Activated B cell treated with CpG ODN at 0.5 μM for 24 hours (primary cell): ENCODE measurements at regions not wholly inside any gene's neighbourhood (a gene's known extent, or its start where the extent isn't known, plus 50 kb on each side); places are given as distances from the start of the nearest gene placed in this dataset.

ENCODE experiments used
- ATAC-seq: fragments of 200-7000 bp; cut with Tn5 transposase; one replicate; pipeline ENCODE4 v1.10.0; 2021; ENCODE audit warnings: low read depth, mild to moderate bottlenecking, moderate library complexity
- CTCF ChIA-PET: fragments of 350-600 bp; sonication (Branson Sonifier 250); formaldehyde crosslinking; loops from one replicate; lab custom pipeline; 2021; ENCODE audit warnings: antibody characterized with exemption; lab: Charles Lee
- POLR2A ChIA-PET: fragments of 350-600 bp; sonication (Branson Sonifier 250); formaldehyde crosslinking; loops from one replicate; lab custom pipeline; 2021; ENCODE audit warnings: antibody characterized with exemption; lab: Charles Lee
- DNase-seq: peaks from one replicate; pipeline ENCODE4 v3.0.0; 2022
- H3K27ac Mint-ChIP-seq: one replicate; pipeline ENCODE4 v1.8.0; 2020; ENCODE audit warnings: mixed read lengths
- H3K27me3 Mint-ChIP-seq: one replicate; pipeline ENCODE4 v1.8.0; 2021; ENCODE audit warnings: mixed read lengths
- H3K36me3 Mint-ChIP-seq: one replicate; pipeline ENCODE4 v1.8.0; 2021; ENCODE audit warnings: low read depth, mixed read lengths
- H3K4me1 Mint-ChIP-seq: one replicate; pipeline ENCODE4 v1.8.0; 2021; ENCODE audit warnings: mixed read lengths
- H3K4me3 Mint-ChIP-seq: one replicate; pipeline ENCODE4 v1.8.0; 2020; ENCODE audit warnings: mild to moderate bottlenecking, mixed read lengths
- H3K9me3 Mint-ChIP-seq: one replicate; pipeline ENCODE4 v1.8.0; 2020; ENCODE audit warnings: mixed read lengths
- CTCF ChIP-seq: fragments of 200-600 bp; IDR thresholded peaks from one replicate; pipeline ENCODE4 v1.8.0; 2022; ENCODE audit warnings: antibody characterized with exemption, mild to moderate bottlenecking
- intact Hi-C: fragments of 100-400 bp; cut with micrococcal nuclease; formaldehyde crosslinking; loops from one replicate; pipeline ENCODE4 v1.15.1; 2024

- ATAC-seq (no peak), DNase-seq (no peak)
- no peak for TF ChIP-seq CTCF
- ChIA-PET CTCF (no interaction called here), POLR2A (no interaction called here)
- no peaks in the 10 kb centered on the region for H3K36me3 Mint-ChIP-seq
- H3K4me3 Mint-ChIP-seq, result no peak overlapping the region
- H3K27me3 Mint-ChIP-seq, result no peaks in the 10 kb centered on the region
- H3K4me1 Mint-ChIP-seq, result no peaks in the 10 kb centered on the region
- peaks cover 2% of the 10 kb centered on the region for H3K9me3 Mint-ChIP-seq
- no peak overlapping the region for H3K27ac Mint-ChIP-seq
- intact Hi-C loops, result no loop called here
These were observed 84.2 kb upstream of the LRIG3 start for GRCh38 chr12:59004456-59004855.

- no peak for TF ChIP-seq CTCF
- intact Hi-C loops, result no loop called here
- Mint-ChIP-seq H3K36me3 (no peaks in the 10 kb centered on the region), H3K9me3 (peaks cover 2% of the 10 kb centered on the region), H3K27me3 (no peaks in the 10 kb centered on the region), H3K27ac (no peak overlapping the region), H3K4me3 (no peak overlapping the region), H3K4me1 (no peaks in the 10 kb centered on the region)
- ChIA-PET POLR2A (no interaction called here), CTCF (no interaction called here)
- DNase-seq (no peak), ATAC-seq (no peak)
These were observed 75.5 kb upstream of the LRIG3 start for GRCh38 chr12:58995666-58996363.

- intact Hi-C loops, result no loop called here
- no peak overlapping the region for H3K4me3 Mint-ChIP-seq
- POLR2A ChIA-PET, result no interaction called here
- no peak for TF ChIP-seq CTCF
- H3K27me3 Mint-ChIP-seq, result no peaks in the 10 kb centered on the region
- peaks cover 9% of the 10 kb centered on the region for H3K9me3 Mint-ChIP-seq
- H3K27ac Mint-ChIP-seq, result no peak overlapping the region
- no peaks in the 10 kb centered on the region for H3K4me1 Mint-ChIP-seq
- DNase-seq (no peak), ATAC-seq (no peak)
- no peaks in the 10 kb centered on the region for H3K36me3 Mint-ChIP-seq
- CTCF ChIA-PET, result no interaction called here
These were observed 68.5 kb upstream of the LRIG3 start for GRCh38 chr12:58988643-58989344.

DNA sequence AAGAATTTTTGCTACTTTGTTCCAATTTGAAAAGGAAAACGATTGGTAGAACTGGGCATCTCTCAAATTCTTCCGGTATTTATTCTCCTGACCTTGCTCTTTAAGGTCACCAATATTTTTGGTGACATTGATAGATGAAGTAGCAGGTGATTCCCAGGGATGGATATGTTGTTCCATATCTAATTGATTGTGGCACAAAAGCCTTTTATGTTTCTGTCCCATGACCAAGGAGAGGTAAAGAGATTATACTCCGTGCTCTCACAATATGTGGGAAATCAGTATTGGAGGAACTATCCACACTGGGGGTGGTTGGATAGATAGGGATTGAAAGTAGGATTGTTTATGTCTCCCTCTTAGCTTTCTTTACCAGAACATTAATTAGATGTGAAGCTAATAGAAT lies 61.7 kb upstream of the LRIG3 start:
- no peak for TF ChIP-seq CTCF
- POLR2A ChIA-PET, result no interaction called here
- CTCF ChIA-PET, result no interaction called here
- H3K27ac Mint-ChIP-seq, result no peak overlapping the region
- no peaks in the 10 kb centered on the region for H3K36me3 Mint-ChIP-seq
- H3K4me3 Mint-ChIP-seq, result no peak overlapping the region
- no peaks in the 10 kb centered on the region for H3K4me1 Mint-ChIP-seq
- DNase-seq, result no peak
- no peak for ATAC-seq
- H3K9me3 Mint-ChIP-seq, result no peaks in the 10 kb centered on the region
- intact Hi-C loops, result no loop called here
- H3K27me3 Mint-ChIP-seq, result no peaks in the 10 kb centered on the region

DNA sequence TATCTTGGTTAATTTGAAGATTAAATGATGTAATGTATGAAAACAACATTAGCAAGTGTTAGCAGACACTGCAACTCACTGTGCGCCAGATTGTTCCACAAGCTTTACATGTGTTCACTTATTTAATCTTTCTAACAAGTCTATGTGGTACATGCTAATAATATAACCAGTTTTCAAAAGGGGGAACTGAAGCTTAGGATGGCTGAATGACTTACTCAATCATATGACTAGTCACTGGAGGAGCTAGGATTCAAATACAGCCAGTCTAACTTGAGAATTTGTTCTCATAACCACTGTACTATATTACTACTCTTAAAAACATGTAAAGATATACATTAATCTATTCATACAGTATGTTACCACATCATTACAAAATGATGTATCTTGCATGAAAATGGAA lies 60.5 kb upstream of the LRIG3 start:
- Mint-ChIP-seq H3K27me3 (no peaks in the 10 kb centered on the region), H3K9me3 (no peaks in the 10 kb centered on the region), H3K27ac (no peak overlapping the region), H3K36me3 (no peaks in the 10 kb centered on the region), H3K4me1 (no peaks in the 10 kb centered on the region), H3K4me3 (no peak overlapping the region)
- intact Hi-C loops, result no loop called here
- no peak for DNase-seq
- POLR2A ChIA-PET, result no interaction called here
- no peak for ATAC-seq
- CTCF ChIA-PET, result no interaction called here
- no peak for TF ChIP-seq CTCF
